Common myeloid progenitor, CD34-positive (primary cell): ENCODE measurements at regions not wholly inside any gene's neighbourhood (a gene's known extent, or its start where the extent isn't known, plus 50 kb on each side); places are given as distances from the start of the nearest gene placed in this dataset.
A peak's percentile ranks its signal among the peaks of the same experiment; 100 is the strongest.

Experiments used
- CTCF ChIA-PET: fragments of 350-600 bp; sonication (Branson Sonifier 250); formaldehyde crosslinking; loops from one replicate; lab custom pipeline; 2021; ENCODE audit warnings: antibody characterized with exemption; lab: Charles Lee
- POLR2A ChIA-PET: fragments of 350-600 bp; sonication (Branson Sonifier 250); formaldehyde crosslinking; loops from one replicate; lab custom pipeline; 2021; ENCODE audit warnings: antibody characterized with exemption; lab: Charles Lee
- DNase-seq, 3 donors: peaks; one replicate each; pipeline versions ENCODE4 v3.0.0 to v3.0.0-alpha.2; 2013
- H3K27ac ChIP-seq, 2 experiments: 1 replicate in 1 of 2; 2 replicates in 1 of 2; pipeline ENCODE4 v1.7.0; 2013; ENCODE audit warnings: inconsistent platforms in 2 of 2, low read length in 2 of 2, mild to moderate bottlenecking in 2 of 2, low read depth in 1 of 2, moderate library complexity in 1 of 2; ENCODE audit not compliant: severe bottlenecking in 2 of 2, insufficient read depth in 1 of 2, poor library complexity in 1 of 2
- H3K27me3 ChIP-seq, 5 experiments: replicated peaks in 2 of 5; 1 replicate in 3 of 5; 2 replicates in 2 of 5; pipeline versions ENCODE4 v1.6.1 to v1.7.0; 2013; ENCODE audit warnings: low read length in 4 of 5, mild to moderate bottlenecking in 2 of 5, moderate library complexity in 2 of 5, inconsistent platforms in 1 of 5; ENCODE audit not compliant: insufficient read depth in 5 of 5, control insufficient read depth in 4 of 5
- H3K36me3 ChIP-seq, 4 experiments: 1 replicate in 2 of 4; 2 replicates in 2 of 4; pipeline versions ENCODE4 v1.6.1 to v1.7.0; 2013; ENCODE audit warnings: low read length in 3 of 4, control low read depth in 1 of 4, mild to moderate bottlenecking in 1 of 4; ENCODE audit not compliant: control insufficient read depth in 4 of 4, insufficient read depth in 4 of 4
- H3K4me1 ChIP-seq, 4 experiments: 1 replicate in 3 of 4; 2 replicates in 1 of 4; pipeline versions ENCODE4 v1.6.1 to v1.7.1; 2013; ENCODE audit warnings: low read length in 3 of 4, mild to moderate bottlenecking in 3 of 4, control low read depth in 1 of 4, inconsistent platforms in 1 of 4, moderate library complexity in 1 of 4; ENCODE audit not compliant: control insufficient read depth in 4 of 4, insufficient read depth in 4 of 4; ENCODE audit errors: control extremely low read depth in 1 of 4
- H3K4me3 ChIP-seq, 7 experiments: 1 replicate in 4 of 7; 2 replicates in 3 of 7; pipeline versions ENCODE4 v1.5.1 to v1.7.0; 2013; ENCODE audit warnings: mild to moderate bottlenecking in 7 of 7, low read length in 6 of 7, moderate library complexity in 6 of 7, inconsistent platforms in 2 of 7, low read depth in 2 of 7, control low read depth in 1 of 7; ENCODE audit not compliant: insufficient read depth in 4 of 7, control insufficient read depth in 1 of 7; ENCODE audit errors: extremely low read depth in 1 of 7
- H3K9me3 ChIP-seq, 5 experiments: 1 replicate in 4 of 5; 2 replicates in 1 of 5; pipeline versions ENCODE4 v1.6.1 to v1.7.1; 2013; ENCODE audit warnings: low read length in 4 of 5, mild to moderate bottlenecking in 2 of 5, inconsistent platforms in 1 of 5, low read depth in 1 of 5, moderate library complexity in 1 of 5; ENCODE audit not compliant: control insufficient read depth in 4 of 5, insufficient read depth in 2 of 5; ENCODE audit errors: control extremely low read depth in 1 of 5
- WGBS: methylation state at CpG from one replicate; pipeline ENCODE4 v1.1.5; 2013; ENCODE audit not compliant: insufficient coverage; 5-methylcytosine and 5-hydroxymethylcytosine counted together

DNA sequence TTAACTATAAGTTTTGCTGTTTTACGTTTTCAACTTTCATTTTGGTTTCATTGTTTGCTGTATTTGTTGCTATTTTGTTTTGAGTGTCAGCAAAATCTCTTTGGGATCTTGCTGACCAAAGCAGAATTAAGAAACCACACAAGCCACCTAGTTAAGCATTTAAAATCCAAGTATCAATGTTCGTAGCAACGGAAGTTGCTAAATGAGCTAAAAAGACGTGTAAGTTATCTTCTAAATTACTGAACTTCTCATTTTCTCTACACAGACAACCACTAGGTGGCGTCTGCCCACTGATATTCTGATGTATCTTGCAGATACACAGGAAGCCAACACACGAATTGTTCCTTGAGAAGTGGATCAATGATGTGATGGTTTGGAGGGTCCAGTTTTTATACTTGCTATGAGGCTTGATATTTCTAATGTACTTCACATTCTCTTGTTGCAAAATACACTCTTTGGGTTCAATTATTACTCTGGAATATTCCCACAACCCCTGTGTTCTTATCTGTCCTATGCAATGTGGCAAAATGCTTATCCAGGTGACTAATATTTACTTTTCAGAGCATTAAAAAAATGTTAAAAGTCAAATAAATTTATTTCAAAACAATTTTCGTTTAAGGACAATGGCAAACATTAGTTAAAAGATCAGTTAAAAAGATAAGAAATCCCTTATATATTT is 250.5 kb downstream of the TECRL start:
- H3K27me3 ChIP-seq: no peaks in the 10 kb centered on the region
- H3K4me1 ChIP-seq: no peaks in the 10 kb centered on the region
- peak; percentile 74 to 79 (median 79) for DNase-seq
- CTCF ChIA-PET: interaction anchor here (1.0 kb wide), 1 partner anchor 9 kb away, joined by 3 read pairs; no protein-coding TSS in a partner anchor
- no peaks in the 10 kb centered on the region for H3K36me3 ChIP-seq
- H3K9me3 ChIP-seq: peaks cover 0 to 4% (median 0%) of the 10 kb centered on the region in 5 experiments
- 0% methylated on average over 2 of the region's 7 CpGs for WGBS
- H3K27ac ChIP-seq: no peak overlapping the region
- H3K4me3 ChIP-seq: peak overlapping the region in 5 of 7 experiments; percentile 34 to 74 (median 48)
- POLR2A ChIA-PET: no interaction called here

DNA sequence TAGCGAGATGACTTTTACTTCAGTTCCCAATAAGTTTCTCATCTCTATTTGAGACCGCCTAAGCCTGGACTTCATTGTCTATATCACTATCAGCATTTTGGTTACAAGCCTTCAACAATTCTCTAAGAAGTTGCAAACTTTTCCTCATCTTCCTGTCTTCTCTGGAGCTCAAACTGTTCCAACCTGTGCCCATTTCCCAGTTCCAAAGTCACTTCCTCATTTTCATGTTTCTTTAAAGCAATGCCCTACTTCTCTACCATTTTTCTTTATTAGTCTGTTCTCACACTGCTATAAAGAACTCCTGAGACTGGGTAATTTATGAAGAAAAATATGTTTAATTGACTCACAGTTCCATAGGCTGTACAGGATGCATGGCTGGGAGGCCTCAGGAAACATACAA is 251.9 kb downstream of the TECRL start:
- no peaks in the 10 kb centered on the region for H3K27me3 ChIP-seq
- no peaks in the 10 kb centered on the region for H3K36me3 ChIP-seq
- ChIA-PET POLR2A (no interaction called here), CTCF (no interaction called here)
- no peak overlapping the region for H3K27ac ChIP-seq
- DNase-seq: no peak
- no peak overlapping the region for H3K4me3 ChIP-seq
- no peaks in the 10 kb centered on the region for H3K4me1 ChIP-seq
- 100% methylated on average over 2 of the region's 2 CpGs for WGBS
- peaks cover 0 to 4% (median 0%) of the 10 kb centered on the region in 5 experiments for H3K9me3 ChIP-seq

DNA sequence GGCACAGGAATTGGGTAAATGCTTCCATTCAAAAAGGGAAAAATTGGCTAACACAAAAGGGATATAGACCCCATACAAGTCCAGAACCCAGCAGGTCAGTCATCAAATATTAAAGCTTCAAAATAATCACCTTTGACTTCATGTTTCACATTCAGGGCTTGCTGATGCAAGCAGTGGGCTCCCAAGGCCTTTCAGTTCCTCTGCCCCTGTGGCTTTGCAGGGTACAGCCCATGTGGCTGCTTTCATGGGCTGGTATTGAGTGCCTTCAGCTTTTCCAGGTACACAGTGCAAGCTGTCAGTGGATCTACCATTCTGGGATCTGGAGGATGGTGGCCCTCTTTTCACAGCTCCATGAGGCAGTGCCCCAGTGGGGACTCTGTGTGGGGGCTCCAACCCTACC is 253.0 kb downstream of the TECRL start:
- no peaks in the 10 kb centered on the region for H3K27me3 ChIP-seq
- ChIA-PET CTCF (interaction anchor here (0.7 kb wide), 1 partner anchor 34 kb away, joined by 3 read pairs; no protein-coding TSS in a partner anchor), POLR2A (no interaction called here)
- no peak overlapping the region for H3K4me3 ChIP-seq
- H3K36me3 ChIP-seq: no peaks in the 10 kb centered on the region
- peaks cover 0 to 9% (median 0%) of the 10 kb centered on the region in 4 experiments for H3K4me1 ChIP-seq
- H3K9me3 ChIP-seq: peaks cover 0 to 4% (median 0%) of the 10 kb centered on the region in 5 experiments
- no peak for DNase-seq
- H3K27ac ChIP-seq: no peak overlapping the region

DNA sequence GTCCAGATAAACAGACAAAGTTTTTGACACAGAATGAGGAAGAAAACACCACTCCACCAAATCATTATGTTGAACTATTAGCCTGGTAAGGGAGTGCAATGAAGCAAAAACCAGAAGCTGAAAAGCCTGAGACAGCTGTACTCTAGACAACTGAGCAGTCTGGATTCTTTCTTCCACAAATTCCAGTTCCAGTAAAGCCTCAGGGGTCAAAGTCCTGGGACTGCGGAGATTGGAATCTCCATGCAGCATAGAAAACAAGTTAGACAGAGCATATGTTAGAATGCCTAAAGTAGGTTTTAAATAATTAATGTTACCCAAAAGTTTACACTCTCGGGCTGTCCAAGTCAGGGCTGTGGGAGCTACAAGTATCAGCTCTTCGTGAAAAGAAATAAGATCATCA is 263.2 kb downstream of the TECRL start:
- Histone ChIP-seq H3K9me3 (peaks cover 0 to 11% (median 6%) of the 10 kb centered on the region in 5 experiments), H3K4me3 (no peak overlapping the region), H3K4me1 (peaks cover 0 to 4% (median 0%) of the 10 kb centered on the region in 4 experiments), H3K27me3 (no peaks in the 10 kb centered on the region), H3K27ac (no peak overlapping the region), H3K36me3 (no peaks in the 10 kb centered on the region)
- POLR2A ChIA-PET: no interaction called here
- 100% methylated on average over 1 of the region's 3 CpGs for WGBS
- DNase-seq: no peak
- CTCF ChIA-PET: interaction anchor here (1.2 to 1.7 kb wide), 2 partner anchors 8 to 10 kb away, joined by 3 to 4 read pairs; no protein-coding TSS in a partner anchor

DNA sequence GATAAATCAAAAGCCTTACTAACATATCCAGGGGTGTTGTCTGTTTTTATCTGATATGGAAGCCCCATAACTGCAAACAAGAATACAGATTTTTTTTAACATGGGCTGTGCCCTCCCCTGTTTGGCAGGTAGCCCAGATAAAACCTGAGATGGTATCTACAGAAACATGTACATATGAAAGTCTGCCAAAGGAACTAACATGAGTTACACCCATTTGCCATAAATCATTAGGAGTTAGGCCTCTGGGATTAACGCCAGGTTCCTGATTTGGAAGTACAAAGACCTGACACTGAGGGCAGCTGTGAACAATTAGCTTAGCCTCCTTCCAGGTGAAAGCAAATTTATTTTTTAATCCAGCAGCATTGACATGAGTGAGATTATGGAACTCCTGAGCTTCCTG is 264.3 kb downstream of the TECRL start:
- Histone ChIP-seq H3K36me3 (no peaks in the 10 kb centered on the region), H3K4me1 (peaks cover 0 to 4% (median 0%) of the 10 kb centered on the region in 4 experiments), H3K27ac (no peak overlapping the region), H3K27me3 (no peaks in the 10 kb centered on the region), H3K4me3 (no peak overlapping the region), H3K9me3 (peaks cover 0 to 11% (median 6%) of the 10 kb centered on the region in 5 experiments)
- WGBS: 20% methylated on average over 1 of the region's 1 CpG
- POLR2A ChIA-PET: no interaction called here
- CTCF ChIA-PET: interaction anchor here (1.7 kb wide), 1 partner anchor 9 kb away, joined by 4 read pairs; no protein-coding TSS in a partner anchor
- peak; percentile 19 to 59 (median 32) for DNase-seq

DNA sequence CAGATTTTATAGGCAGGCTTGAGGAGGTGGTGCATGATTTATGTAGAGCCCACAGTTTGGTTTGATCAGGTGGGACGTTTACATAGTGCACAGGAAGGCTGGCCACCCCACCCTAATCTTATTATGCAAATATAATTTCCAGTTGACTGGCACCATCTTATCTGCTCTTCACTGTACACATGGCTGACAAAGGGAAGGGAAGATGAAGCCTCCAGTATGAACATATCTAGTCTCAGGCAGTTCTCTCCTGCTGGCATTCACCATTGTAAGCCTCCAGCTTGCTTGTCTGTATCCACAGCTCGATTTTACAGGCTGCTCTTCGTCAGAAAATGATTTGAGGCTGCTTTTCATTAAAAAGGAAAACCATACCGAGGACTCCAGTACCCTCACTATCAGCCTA is 278.3 kb downstream of the TECRL start:
- H3K36me3 ChIP-seq: no peaks in the 10 kb centered on the region
- no peaks in the 10 kb centered on the region for H3K4me1 ChIP-seq
- CTCF ChIA-PET: no interaction called here
- POLR2A ChIA-PET: no interaction called here
- H3K27me3 ChIP-seq: no peaks in the 10 kb centered on the region
- H3K9me3 ChIP-seq: no peaks in the 10 kb centered on the region
- no peak overlapping the region for H3K27ac ChIP-seq
- H3K4me3 ChIP-seq: no peak overlapping the region
- DNase-seq: no peak
- 88% methylated on average over 2 of the region's 4 CpGs for WGBS

DNA sequence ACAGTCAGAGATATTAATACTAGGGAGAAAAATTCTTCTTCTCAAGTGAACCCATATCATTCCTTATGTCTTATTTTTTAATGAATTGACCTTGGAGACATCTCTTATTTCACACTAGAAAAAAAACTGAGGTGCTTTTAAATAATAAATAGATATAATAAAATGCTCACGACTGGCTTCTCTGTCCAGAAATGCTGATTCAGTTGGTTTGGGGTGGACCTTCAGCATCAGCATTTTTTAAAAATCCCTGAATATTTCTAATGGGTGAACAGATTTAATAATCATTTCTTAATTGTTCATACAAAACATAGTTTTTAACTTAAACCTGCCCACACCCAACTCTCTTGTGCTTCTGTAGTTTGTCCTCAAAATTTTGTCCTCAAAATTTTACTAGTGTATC is 283.9 kb downstream of the TECRL start:
- peaks cover 0 to 2% (median 0%) of the 10 kb centered on the region in 5 experiments for H3K9me3 ChIP-seq
- WGBS: no CpG with 5 or more reads among the region's 1 CpG
- CTCF ChIA-PET: no interaction called here

More for the DNA sequence above, 283.9 kb downstream of the TECRL start:
- Histone ChIP-seq H3K36me3 (no peaks in the 10 kb centered on the region), H3K4me1 (no peaks in the 10 kb centered on the region), H3K4me3 (no peak overlapping the region), H3K27ac (no peak overlapping the region), H3K27me3 (no peaks in the 10 kb centered on the region)
- DNase-seq: no peak
- POLR2A ChIA-PET: no interaction called here
